ENCODE measurements at regions not wholly inside any gene's neighbourhood (a gene's known extent, or its start where the extent isn't known, plus 50 kb on each side); places are given as distances from the start of the nearest gene placed in this dataset.

DNA sequence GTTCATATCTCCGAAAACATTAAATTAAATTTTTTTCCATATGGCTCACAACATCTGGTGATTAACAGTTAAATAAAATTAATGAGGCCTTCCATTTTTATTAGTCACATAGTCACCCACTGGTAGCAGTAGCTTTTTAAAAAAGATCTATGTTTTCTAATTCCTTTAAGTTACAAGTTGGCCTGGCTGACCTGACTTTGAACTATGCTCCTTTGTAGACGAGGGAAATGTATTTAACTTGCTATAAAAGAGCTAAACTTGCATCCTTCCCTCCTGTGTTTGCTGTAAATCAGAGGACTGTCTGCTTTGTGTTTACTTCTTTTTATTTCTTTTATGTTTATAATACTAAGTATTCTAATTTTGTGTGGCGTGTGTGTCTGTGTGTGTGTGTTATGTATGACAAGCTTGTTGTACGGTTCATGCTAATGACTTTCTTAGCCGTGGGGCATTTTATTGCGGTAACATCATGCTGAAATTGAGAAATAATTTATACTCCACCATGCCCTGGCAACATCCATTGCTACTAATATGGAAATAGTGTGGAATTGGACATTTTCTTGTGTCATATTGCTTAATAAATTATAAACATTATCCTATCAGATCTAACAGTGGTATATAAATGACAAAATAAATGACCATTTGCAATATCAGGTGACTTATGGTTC is 241.7 kb downstream of the SNCA start:
- no peak overlapping the region for H3K4me3 ChIP-seq (ENCODE audit: low read depth, low read length)

DNA sequence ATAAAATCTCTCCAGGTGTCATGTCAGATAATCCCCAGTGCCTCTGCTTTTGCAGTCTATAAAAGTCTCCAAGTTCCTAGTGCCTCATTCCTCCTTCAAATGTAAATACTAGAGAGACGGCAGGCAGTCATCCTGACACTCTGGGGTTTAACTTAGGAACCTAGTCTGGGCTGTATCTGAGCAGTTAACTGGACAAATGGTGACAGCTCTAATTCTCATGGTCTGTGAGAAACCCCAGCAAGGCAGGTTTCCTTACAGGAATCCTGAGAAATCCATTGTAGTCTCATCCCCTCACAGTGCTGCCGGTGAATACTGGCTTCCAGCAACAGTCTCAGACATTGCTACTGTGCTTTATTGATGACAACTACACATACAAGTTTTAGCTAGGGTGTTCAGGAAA is 246.8 kb downstream of the SNCA start:
- no peak overlapping the region for H3K4me3 ChIP-seq (ENCODE audit: low read depth, low read length)
- DNase-seq (ENCODE audit: low read depth, low spot score): no peak
- POLR2A ChIA-PET: no interaction called here
- TF ChIP-seq, protein P1, sequence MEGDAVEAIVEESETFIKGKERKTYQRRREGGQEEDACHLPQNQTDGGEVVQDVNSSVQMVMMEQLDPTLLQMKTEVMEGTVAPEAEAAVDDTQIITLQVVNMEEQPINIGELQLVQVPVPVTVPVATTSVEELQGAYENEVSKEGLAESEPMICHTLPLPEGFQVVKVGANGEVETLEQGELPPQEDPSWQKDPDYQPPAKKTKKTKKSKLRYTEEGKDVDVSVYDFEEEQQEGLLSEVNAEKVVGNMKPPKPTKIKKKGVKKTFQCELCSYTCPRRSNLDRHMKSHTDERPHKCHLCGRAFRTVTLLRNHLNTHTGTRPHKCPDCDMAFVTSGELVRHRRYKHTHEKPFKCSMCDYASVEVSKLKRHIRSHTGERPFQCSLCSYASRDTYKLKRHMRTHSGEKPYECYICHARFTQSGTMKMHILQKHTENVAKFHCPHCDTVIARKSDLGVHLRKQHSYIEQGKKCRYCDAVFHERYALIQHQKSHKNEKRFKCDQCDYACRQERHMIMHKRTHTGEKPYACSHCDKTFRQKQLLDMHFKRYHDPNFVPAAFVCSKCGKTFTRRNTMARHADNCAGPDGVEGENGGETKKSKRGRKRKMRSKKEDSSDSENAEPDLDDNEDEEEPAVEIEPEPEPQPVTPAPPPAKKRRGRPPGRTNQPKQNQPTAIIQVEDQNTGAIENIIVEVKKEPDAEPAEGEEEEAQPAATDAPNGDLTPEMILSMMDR (IDR thresholded peaks at IDR 0.05; ENCODE audit: insufficient read depth, low read length, missing control alignments): no peak
- CTCF ChIA-PET: interaction anchor here (1.0 kb wide), 1 partner anchor 313 kb away, joined by 3 read pairs; no protein-coding TSS in a partner anchor

More for the DNA sequence above, 241.7 kb downstream of the SNCA start:
- POLR2A ChIA-PET: no interaction called here
- CTCF ChIA-PET: interaction anchor here (0.6 to 1.0 kb wide), 3 partner anchors 9 to 89 kb away, joined by 3 read pairs; no protein-coding TSS in a partner anchor
- TF ChIP-seq, protein P1 (IDR thresholded peaks at IDR 0.05; ENCODE audit: insufficient read depth, low read length, missing control alignments): no peak
- no peak for DNase-seq (ENCODE audit: low read depth, low spot score)

GRCh38 chr4:89588421-89588820 is 248.5 kb downstream of the SNCA start:
- ChIA-PET CTCF (interaction anchor here (1.6 kb wide), 1 partner anchor 69 kb away, joined by 3 read pairs; no protein-coding TSS in a partner anchor), POLR2A (no interaction called here)
- no peak for DNase-seq (ENCODE audit: low read depth, low spot score)
- TF ChIP-seq, protein P1 (IDR thresholded peaks at IDR 0.05; ENCODE audit: insufficient read depth, low read length, missing control alignments): no peak
- no peak overlapping the region for H3K4me3 ChIP-seq (ENCODE audit: low read depth, low read length)

GRCh38 chr4:89587364-89587763 is 249.6 kb downstream of the SNCA start:
- no peak overlapping the region for H3K4me3 ChIP-seq (ENCODE audit: low read depth, low read length)
- ChIA-PET POLR2A (no interaction called here), CTCF (interaction anchor here (1.0 to 1.5 kb wide), 5 partner anchors 8 to 315 kb away, joined by 3 to 6 read pairs (median 3); no protein-coding TSS in a partner anchor)
- TF ChIP-seq, protein P1 (IDR thresholded peaks at IDR 0.05; ENCODE audit: insufficient read depth, low read length, missing control alignments): no peak
- DNase-seq (ENCODE audit: low read depth, low spot score): no peak

DNA sequence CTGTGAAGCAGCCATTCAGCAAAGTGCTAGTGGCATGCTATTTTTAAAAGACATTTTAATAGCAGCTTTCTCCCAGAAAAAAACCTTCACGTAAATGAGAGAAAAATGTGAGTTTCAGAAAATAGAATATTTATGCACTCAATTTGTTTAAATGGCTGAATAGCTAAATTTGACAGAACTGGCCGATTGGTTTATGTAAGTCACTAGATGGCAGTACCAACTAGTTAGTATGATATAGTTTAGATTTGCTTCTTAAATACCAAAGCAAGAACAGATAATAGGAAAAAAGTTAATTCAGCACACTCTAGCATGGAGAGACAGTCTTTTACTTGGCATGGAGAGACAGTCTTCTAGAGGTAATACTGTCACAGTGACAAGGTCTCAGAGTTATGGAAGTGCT is 250.1 kb downstream of the SNCA start:
- DNase-seq (ENCODE audit: low read depth, low spot score): no peak
- ChIA-PET POLR2A (no interaction called here), CTCF (interaction anchor here (1.0 to 1.5 kb wide), 5 partner anchors 8 to 316 kb away, joined by 3 to 6 read pairs (median 3); no protein-coding TSS in a partner anchor)
- no peak overlapping the region for H3K4me3 ChIP-seq (ENCODE audit: low read depth, low read length)
- TF ChIP-seq, protein P1 (IDR thresholded peaks at IDR 0.05; ENCODE audit: insufficient read depth, low read length, missing control alignments): no peak

GRCh38 chr4:89586318-89586717 is 250.6 kb downstream of the SNCA start:
- TF ChIP-seq, protein P1 (IDR thresholded peaks at IDR 0.05; ENCODE audit: insufficient read depth, low read length, missing control alignments): no peak
- no peak overlapping the region for H3K4me3 ChIP-seq (ENCODE audit: low read depth, low read length)
- CTCF ChIA-PET: interaction anchor here (1.0 to 1.5 kb wide), 4 partner anchors 9 to 317 kb away, joined by 3 to 6 read pairs (median 4); no protein-coding TSS in a partner anchor
- POLR2A ChIA-PET: no interaction called here
- no peak for DNase-seq (ENCODE audit: low read depth, low spot score)

Data from AG04449 (cell line).